GM23338 (cell line): ENCODE measurements at regions not wholly inside any gene's neighbourhood (a gene's known extent, or its start where the extent isn't known, plus 50 kb on each side); places are given as distances from the start of the nearest gene placed in this dataset.

Experiments used
- CREB1 ChIP-seq: fragments of 250-450 bp; sonication (Bioruptor Pico); IDR thresholded peaks from 2 replicates; pipeline ENCODE4 v1.5.0; 2020; ENCODE audit warnings: low read depth, mild to moderate bottlenecking, moderate library complexity
- EZH2 ChIP-seq: fragments of 200-600 bp; sonication (generic); IDR thresholded peaks from one replicate; pipeline ENCODE4 v1.8.0; 2017; ENCODE audit warnings: antibody characterized with exemption, mild to moderate bottlenecking, low read depth; ENCODE audit not compliant: unreplicated experiment
- EZH2phosphoT487 ChIP-seq: fragments of 200-600 bp; sonication (generic); IDR thresholded peaks from one replicate; pipeline ENCODE4 v1.8.1; 2018; ENCODE audit warnings: antibody characterized with exemption; ENCODE audit not compliant: unreplicated experiment
- JUNB ChIP-seq: IDR thresholded peaks from one replicate; pipeline ENCODE4 v1.6.1; 2016; ENCODE audit warnings: antibody characterized with exemption; ENCODE audit not compliant: unreplicated experiment
- NANOG ChIP-seq: IDR thresholded peaks from 2 replicates; pipeline ENCODE4 v1.6.1; 2016; ENCODE audit warnings: antibody characterized with exemption, borderline replicate concordance
- POLR2AphosphoS5 ChIP-seq: IDR thresholded peaks from 2 replicates; pipeline ENCODE4 v1.6.1; 2016; ENCODE audit warnings: antibody characterized with exemption, low read depth
- STAT1 ChIP-seq: IDR thresholded peaks from one replicate; pipeline ENCODE4 v1.6.1; 2016; ENCODE audit warnings: antibody characterized with exemption; ENCODE audit not compliant: unreplicated experiment
- ZNF114 ChIP-seq: fragments of 250-450 bp; sonication (Bioruptor Pico); IDR thresholded peaks from 2 replicates; pipeline ENCODE4 v1.5.0; 2020; ENCODE audit warnings: mild to moderate bottlenecking, moderate library complexity
- TF ChIP-seq, protein P1 (sequence below), 2 experiments: fragments of 200-600 bp in 1 of 2; sonication (generic) in 1 of 2; conservative IDR thresholded peaks; 2 replicates each; pipeline versions ENCODE4 v1.5.1 to v1.6.1; 2016 to 2017; ENCODE audit warnings: antibody characterized with exemption in 2 of 2, low read depth in 2 of 2, mild to moderate bottlenecking in 2 of 2, moderate library complexity in 1 of 2
- TF ChIP-seq, protein P2 (sequence below): IDR thresholded peaks from one replicate; pipeline ENCODE4 v1.6.1; 2018; ENCODE audit warnings: antibody characterized with exemption; ENCODE audit not compliant: unreplicated experiment
- TF ChIP-seq, protein P3 (sequence below): IDR thresholded peaks from 2 replicates; pipeline ENCODE4 v1.6.1; 2016; ENCODE audit warnings: antibody characterized with exemption

DNA sequence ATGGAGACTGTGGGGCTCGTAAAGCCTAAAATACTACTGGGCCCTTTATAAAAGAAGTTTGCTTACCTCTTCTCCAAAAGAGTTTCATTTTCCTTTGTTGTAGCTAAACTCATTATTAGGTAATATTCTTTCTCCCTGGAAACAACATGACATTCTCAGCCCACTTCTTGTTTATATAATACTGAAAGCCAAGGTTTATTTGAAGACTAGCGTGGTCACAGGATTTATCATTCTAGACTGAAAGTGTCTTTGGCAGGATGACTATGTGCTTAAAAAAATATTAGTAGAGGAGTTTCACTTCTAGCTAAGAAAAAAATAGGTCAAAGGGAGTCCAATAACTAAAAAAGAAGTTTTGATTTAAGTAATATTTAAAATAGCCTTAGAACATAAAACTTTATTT is 1085.2 kb upstream of the CADM2 start:
- TF ChIP-seq, protein P1, sequence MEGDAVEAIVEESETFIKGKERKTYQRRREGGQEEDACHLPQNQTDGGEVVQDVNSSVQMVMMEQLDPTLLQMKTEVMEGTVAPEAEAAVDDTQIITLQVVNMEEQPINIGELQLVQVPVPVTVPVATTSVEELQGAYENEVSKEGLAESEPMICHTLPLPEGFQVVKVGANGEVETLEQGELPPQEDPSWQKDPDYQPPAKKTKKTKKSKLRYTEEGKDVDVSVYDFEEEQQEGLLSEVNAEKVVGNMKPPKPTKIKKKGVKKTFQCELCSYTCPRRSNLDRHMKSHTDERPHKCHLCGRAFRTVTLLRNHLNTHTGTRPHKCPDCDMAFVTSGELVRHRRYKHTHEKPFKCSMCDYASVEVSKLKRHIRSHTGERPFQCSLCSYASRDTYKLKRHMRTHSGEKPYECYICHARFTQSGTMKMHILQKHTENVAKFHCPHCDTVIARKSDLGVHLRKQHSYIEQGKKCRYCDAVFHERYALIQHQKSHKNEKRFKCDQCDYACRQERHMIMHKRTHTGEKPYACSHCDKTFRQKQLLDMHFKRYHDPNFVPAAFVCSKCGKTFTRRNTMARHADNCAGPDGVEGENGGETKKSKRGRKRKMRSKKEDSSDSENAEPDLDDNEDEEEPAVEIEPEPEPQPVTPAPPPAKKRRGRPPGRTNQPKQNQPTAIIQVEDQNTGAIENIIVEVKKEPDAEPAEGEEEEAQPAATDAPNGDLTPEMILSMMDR (conservative IDR thresholded peaks at IDR 0.05; ENCODE audit: low read depth in 2 of 2), result no peak
- TF ChIP-seq, protein P2, sequence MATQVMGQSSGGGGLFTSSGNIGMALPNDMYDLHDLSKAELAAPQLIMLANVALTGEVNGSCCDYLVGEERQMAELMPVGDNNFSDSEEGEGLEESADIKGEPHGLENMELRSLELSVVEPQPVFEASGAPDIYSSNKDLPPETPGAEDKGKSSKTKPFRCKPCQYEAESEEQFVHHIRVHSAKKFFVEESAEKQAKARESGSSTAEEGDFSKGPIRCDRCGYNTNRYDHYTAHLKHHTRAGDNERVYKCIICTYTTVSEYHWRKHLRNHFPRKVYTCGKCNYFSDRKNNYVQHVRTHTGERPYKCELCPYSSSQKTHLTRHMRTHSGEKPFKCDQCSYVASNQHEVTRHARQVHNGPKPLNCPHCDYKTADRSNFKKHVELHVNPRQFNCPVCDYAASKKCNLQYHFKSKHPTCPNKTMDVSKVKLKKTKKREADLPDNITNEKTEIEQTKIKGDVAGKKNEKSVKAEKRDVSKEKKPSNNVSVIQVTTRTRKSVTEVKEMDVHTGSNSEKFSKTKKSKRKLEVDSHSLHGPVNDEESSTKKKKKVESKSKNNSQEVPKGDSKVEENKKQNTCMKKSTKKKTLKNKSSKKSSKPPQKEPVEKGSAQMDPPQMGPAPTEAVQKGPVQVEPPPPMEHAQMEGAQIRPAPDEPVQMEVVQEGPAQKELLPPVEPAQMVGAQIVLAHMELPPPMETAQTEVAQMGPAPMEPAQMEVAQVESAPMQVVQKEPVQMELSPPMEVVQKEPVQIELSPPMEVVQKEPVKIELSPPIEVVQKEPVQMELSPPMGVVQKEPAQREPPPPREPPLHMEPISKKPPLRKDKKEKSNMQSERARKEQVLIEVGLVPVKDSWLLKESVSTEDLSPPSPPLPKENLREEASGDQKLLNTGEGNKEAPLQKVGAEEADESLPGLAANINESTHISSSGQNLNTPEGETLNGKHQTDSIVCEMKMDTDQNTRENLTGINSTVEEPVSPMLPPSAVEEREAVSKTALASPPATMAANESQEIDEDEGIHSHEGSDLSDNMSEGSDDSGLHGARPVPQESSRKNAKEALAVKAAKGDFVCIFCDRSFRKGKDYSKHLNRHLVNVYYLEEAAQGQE, result no peak
- TF ChIP-seq EZH2phosphoT487 (no peak), POLR2AphosphoS5 (no peak), NANOG (no peak), EZH2 (no peak), ZNF114 (CRISPR knock-in tag) (no peak), CREB1 (CRISPR knock-in tag) (no peak), JUNB (no peak), STAT1 (no peak)
- TF ChIP-seq, protein P3, sequence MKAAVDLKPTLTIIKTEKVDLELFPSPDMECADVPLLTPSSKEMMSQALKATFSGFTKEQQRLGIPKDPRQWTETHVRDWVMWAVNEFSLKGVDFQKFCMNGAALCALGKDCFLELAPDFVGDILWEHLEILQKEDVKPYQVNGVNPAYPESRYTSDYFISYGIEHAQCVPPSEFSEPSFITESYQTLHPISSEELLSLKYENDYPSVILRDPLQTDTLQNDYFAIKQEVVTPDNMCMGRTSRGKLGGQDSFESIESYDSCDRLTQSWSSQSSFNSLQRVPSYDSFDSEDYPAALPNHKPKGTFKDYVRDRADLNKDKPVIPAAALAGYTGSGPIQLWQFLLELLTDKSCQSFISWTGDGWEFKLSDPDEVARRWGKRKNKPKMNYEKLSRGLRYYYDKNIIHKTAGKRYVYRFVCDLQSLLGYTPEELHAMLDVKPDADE, result no peak
